DND-41 (cell line): ENCODE measurements at regions not wholly inside any gene's neighbourhood (a gene's known extent, or its start where the extent isn't known, plus 50 kb on each side); places are given as distances from the start of the nearest gene placed in this dataset.

Experiments
- EZH2 ChIP-seq: IDR thresholded peaks from 3 replicates; pipeline ENCODE4 v1.6.1; 2012; ENCODE audit warnings: borderline replicate concordance, low read depth, mild to moderate bottlenecking, moderate library complexity, low read length, inconsistent platforms; ENCODE audit not compliant: severe bottlenecking
- TF ChIP-seq, protein P1 (sequence below): IDR thresholded peaks from 2 replicates; pipeline ENCODE4 v1.5.1; 2012; ENCODE audit warnings: borderline replicate concordance, low read length, moderate library complexity, mild to moderate bottlenecking; ENCODE audit not compliant: poor library complexity, severe bottlenecking; ENCODE audit errors: extremely low read depth

DNA sequence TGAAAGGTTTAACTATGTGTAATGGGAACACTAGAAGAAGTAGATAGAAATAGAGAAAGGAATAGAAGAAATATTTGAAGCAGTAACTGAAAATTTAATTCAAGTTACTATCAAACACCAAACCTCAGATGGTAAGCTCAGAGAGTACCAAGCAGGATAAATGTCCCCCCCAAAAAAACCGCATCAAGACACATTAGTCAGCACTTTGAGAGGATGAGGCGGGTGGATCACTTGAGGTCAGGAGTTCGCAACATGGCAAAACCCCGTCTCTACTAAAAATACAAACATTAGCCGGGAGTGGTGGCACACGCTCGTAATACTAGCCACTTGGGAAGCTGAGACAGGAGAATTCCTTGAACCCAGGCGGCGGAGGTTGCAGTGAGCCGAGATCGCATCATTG, 253.1 kb downstream of the C6orf118 start:
- TF ChIP-seq, protein P1, sequence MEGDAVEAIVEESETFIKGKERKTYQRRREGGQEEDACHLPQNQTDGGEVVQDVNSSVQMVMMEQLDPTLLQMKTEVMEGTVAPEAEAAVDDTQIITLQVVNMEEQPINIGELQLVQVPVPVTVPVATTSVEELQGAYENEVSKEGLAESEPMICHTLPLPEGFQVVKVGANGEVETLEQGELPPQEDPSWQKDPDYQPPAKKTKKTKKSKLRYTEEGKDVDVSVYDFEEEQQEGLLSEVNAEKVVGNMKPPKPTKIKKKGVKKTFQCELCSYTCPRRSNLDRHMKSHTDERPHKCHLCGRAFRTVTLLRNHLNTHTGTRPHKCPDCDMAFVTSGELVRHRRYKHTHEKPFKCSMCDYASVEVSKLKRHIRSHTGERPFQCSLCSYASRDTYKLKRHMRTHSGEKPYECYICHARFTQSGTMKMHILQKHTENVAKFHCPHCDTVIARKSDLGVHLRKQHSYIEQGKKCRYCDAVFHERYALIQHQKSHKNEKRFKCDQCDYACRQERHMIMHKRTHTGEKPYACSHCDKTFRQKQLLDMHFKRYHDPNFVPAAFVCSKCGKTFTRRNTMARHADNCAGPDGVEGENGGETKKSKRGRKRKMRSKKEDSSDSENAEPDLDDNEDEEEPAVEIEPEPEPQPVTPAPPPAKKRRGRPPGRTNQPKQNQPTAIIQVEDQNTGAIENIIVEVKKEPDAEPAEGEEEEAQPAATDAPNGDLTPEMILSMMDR = no peak
- no peak for TF ChIP-seq EZH2
